Dedifferentiated amniotic fluid mesenchymal stem cell (primary cell): ENCODE measurements at regions not wholly inside any gene's neighbourhood (a gene's known extent, or its start where the extent isn't known, plus 50 kb on each side); places are given as distances from the start of the nearest gene placed in this dataset.
"Not testable (repeated sequence)": the region's sequence is repeated elsewhere in the genome, so short reads cannot be mapped to it uniquely, and the experiment has no call there.

ENCODE experiments used
- DNase-seq: peaks from one replicate; pipeline ENCODE4 v3.0.0-alpha.2; 2016; ENCODE audit errors: extremely low spot score

GRCh38 chrX:3550871-3551270 lies 162.6 kb downstream of the PRKX start:
- DNase-seq = no peak

DNA sequence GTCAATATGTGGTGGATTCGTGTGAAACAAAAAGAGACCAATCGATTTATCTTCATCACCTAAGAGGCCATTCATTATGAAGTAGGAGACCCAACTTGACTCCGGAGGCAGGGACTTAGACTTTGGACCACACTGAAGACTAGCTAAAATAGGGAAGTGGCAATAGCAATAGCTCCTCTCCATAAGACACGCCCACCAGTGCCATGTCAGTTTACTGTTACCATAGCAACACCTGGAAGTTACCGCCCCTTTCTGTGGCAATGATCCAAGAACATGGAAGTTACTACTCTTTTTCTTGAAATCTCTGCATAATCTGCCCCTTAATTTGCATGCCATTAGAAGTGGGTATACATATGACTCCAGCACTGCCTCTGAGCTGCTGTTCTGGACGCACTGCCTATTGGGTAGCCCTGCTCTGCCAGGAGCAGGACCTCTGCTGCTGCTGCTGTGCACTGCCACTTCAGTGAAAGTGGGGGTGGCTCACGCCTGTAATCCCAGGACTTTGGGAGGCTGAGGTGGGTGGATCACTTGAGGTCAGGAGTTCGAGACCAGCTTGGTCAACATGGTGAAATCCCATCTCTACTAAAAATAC lies 163.2 kb downstream of the PRKX start:
- DNase-seq = no peak

GRCh38 chrX:3549411-3549911 lies 164.0 kb downstream of the PRKX start:
- DNase-seq = no peak

- DNase-seq = peak; percentile 85
Measured at GRCh38 chrX:3548765-3549391, 164.6 kb downstream of the PRKX start.

DNA sequence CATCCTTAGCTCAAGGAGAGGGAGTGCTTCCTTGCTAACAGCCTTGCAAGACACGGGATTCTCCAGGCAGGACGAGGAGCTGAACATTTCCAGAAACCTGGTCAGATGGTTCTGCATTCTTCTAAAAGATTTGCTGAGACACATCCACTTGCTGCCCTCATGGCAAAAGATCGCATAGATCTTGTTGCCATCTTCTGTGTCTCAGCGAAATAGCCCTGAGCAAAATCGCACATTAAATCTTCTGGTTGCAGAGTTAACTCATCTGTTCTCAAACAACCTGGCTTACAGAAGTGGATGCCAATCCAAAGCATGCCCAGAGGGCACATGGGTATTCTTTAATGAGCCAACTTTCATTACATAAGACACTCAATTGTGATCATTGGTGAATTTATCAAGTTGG lies 167.5 kb downstream of the PRKX start:
- no peak for DNase-seq

GRCh38 chrX:3541336-3541735 lies 172.1 kb downstream of the PRKX start:
- no peak for DNase-seq

GRCh38 chrX:3540105-3540504 lies 173.3 kb downstream of the PRKX start:
- DNase-seq = no peak

GRCh38 chrX:3532581-3533085 lies 180.8 kb downstream of the PRKX start:
- no peak for DNase-seq

DNA sequence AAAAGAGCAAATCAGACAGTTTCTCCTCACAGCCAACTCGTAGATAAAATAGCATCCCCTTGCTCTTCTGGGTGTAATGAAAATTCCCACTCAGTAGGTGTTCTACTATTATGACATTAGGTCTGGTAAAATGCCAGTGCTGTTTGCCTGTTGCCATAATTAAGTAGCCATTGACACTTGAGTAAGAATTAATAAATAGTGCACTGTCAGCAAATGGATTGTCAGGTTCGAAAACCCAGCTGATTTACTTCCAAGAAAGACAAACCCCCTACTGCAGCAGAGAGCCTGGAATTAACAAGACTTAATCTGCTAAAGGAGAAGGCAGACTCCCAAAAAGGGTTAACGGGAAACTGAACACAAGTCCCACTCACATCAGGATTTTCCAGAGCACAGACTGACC lies 182.0 kb downstream of the PRKX start:
- DNase-seq = not testable (repeated sequence)

DNA sequence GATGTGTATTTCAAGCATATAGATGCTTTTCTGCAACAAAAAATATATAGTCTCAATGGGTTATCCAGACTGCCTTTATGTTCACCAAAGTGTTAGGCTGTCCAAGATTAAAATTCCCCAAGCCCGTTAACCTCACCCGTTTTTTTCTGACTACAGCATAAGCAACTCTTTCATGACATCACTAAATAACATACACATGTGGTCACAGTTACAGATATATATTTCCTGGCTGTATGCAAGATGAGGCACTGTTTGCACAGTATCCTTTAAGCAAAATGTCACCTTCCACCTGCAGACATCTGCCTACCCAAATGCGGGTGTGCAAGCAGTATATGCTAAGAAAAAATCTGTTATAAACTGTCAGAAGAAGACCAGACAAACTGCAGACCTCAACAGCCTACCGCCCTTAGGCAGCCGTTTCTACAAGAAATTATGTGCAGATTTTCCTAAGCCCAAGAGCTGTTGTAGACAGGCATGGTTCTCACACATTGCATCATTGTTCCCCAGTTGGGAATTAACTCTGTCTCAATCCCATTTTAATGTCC lies 183.1 kb upstream of the MXRA5 start:
- no peak for DNase-seq

GRCh38 chrX:3527811-3528210 lies 181.4 kb upstream of the MXRA5 start:
- no peak for DNase-seq

DNA sequence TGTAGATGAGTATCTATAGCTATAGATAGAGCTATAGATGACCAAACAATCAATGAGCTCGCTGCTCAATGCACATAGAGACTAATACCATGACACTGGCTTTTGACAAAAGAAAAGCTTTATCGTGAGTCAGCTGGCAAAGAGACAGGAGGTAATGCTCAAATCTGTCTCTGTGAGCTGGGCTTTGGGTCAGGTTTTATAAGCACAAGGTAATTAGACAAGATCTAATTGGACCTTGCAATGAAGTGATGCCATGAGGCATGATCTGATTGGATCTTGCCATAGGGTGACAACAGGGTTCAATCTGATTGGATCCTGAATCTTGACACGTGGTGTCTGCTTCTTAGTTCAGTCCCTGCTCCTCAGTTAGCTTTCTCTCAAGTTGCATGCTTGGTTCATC lies 180.7 kb upstream of the MXRA5 start:
- no peak for DNase-seq

GRCh38 chrX:3526731-3527130 lies 180.3 kb upstream of the MXRA5 start:
- DNase-seq = no peak

GRCh38 chrX:3526071-3526470 lies 179.6 kb upstream of the MXRA5 start:
- DNase-seq = peak; percentile 34

GRCh38 chrX:3522101-3522650 lies 175.7 kb upstream of the MXRA5 start:
- peak; percentile 64 for DNase-seq

DNA sequence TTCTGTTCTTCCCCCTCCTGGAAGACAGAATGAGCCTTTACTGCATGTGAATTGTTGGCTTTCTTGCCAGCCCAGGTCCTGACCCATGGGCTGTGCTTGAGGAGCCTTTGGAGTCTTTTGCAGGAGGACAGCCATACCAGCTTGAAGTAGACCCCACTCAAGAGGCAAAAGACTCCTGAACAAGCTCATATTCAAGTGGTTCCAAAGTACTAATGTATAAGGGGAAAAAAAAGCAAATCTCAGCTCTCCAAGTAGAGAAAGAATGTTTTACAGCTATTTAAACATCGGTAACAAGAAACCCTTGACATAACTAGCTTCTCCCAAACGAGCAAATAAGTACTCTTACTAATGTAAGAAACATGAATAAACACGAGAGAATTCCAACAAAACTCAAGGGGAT lies 174.9 kb upstream of the MXRA5 start:
- DNase-seq = peak; percentile 48

DNA sequence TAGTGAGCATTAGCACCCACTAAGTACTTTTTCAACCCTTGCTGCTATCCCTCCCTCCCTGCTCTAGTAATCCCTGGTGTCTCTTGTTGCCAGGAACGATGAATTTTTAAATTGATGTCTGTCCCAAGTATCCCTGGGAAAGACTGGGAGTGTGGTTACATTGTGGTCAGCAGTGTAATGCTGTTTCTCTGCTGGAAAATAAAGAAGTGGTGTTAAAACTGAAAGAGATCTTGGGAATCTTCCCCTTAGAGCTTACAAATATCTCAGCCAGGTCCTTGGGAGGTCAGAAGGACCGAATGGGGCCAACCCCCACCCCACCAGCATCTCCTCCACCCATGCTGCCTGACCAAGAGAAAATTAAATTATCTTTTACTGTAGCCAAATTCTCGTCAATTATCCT lies 174.5 kb upstream of the MXRA5 start:
- no peak for DNase-seq

GRCh38 chrX:3520458-3520857 lies 174.0 kb upstream of the MXRA5 start:
- no peak for DNase-seq

GRCh38 chrX:3519384-3519783 lies 172.9 kb upstream of the MXRA5 start:
- DNase-seq = not testable (repeated sequence)

DNA sequence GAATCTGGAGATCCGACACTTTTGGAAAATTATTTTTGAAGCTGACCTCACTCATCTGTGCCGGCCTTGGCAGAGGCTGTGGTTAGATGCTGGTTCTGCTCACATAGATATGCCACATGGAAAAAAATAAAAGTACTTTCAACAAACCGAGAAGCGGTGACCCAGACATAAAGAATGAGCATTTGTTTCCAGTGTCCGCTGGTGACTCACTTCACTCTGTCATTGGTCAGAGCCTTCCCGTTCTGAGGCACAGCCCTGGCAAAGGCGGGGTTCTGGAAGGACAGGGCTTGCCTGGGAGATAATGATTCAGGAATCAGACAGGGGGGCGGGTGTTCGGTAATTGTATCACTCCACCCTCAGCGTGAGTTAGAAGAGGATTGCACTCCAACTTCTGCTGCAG lies 172.4 kb upstream of the MXRA5 start:
- peak; percentile 88 for DNase-seq

DNA sequence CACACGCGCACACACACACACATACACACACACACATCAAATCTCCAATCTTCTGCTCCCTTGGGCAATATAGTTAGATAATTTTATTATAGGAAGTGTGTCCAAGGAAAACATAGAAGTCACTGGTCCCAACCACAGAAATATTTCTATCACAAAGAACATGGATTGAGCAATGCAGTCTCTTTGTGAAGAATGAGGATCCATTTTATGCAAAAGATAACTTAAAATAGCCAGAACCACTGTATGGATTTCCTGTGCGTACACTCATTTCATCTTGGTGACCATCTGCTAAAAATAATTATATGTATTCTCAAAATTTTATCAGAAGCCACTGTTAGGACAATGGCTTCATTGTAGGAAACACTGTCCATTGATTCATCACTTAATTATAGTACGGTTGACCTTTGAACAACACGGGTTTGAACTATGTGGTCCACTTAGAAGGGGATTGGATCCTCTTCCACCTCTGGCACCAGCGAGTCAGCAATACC lies 169.6 kb upstream of the MXRA5 start:
- no peak for DNase-seq

- no peak for DNase-seq
Measured at GRCh38 chrX:3514996-3515395, 168.5 kb upstream of the MXRA5 start.

DNA sequence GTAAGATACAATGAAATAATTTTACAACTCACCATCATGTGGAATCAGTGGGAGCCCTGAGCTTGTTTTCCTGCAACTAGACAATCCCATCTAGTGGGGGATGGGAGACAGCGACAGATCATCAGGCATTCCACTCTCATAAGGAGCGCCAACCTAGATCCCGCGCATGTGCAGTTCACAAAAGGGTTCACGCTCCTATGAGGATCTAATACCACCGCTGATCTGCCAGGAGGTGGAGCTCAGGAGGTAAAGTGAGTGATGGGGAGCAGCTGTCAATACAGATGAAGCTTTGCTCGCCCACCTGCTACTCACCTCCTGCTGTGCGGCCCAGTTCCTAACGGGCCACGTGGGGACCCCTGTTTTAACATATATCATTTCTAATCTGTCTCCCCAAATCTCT lies 165.7 kb upstream of the MXRA5 start:
- DNase-seq = not testable (repeated sequence)
